HG03095 (cell line): ENCODE measurements at regions not wholly inside any gene's neighbourhood (a gene's known extent, or its start where the extent isn't known, plus 50 kb on each side); places are given as distances from the start of the nearest gene placed in this dataset.

Source experiments
- ATAC-seq: cut with Tn5 transposase; IDR thresholded peaks from one replicate; pipeline ENCODE4 v1.9.1; 2021; ENCODE audit warnings: moderate library complexity; ENCODE audit not compliant: unreplicated experiment

GRCh38 chr12:58186401-58186800 lies 245.0 kb downstream of the ATP23 start:
- ATAC-seq = no peak

- no peak for ATAC-seq
Measured at GRCh38 chr12:58186914-58187313, 245.5 kb downstream of the ATP23 start.

- no peak for ATAC-seq
Measured at GRCh38 chr12:58189030-58189429, 247.7 kb downstream of the ATP23 start.

GRCh38 chr12:58189893-58190292 lies 248.5 kb downstream of the ATP23 start:
- no peak for ATAC-seq

GRCh38 chr12:58190618-58191017 lies 249.3 kb downstream of the ATP23 start:
- no peak for ATAC-seq

- no peak for ATAC-seq
Measured at GRCh38 chr12:58196971-58197370, 255.6 kb downstream of the ATP23 start.

- no peak for ATAC-seq
Measured at GRCh38 chr12:58202933-58203718, 261.8 kb downstream of the ATP23 start.

GRCh38 chr12:58204071-58204470 lies 262.7 kb downstream of the ATP23 start:
- ATAC-seq = no peak

GRCh38 chr12:58206876-58207275 lies 265.5 kb downstream of the ATP23 start:
- no peak for ATAC-seq

- ATAC-seq = no peak
Measured at GRCh38 chr12:58211211-58211610, 269.8 kb downstream of the ATP23 start.

- ATAC-seq = no peak
Measured at GRCh38 chr12:58217130-58217529, 275.8 kb downstream of the ATP23 start.

- ATAC-seq = no peak
Measured at GRCh38 chr12:58224536-58225105, 283.3 kb downstream of the ATP23 start.

- ATAC-seq = no peak
Measured at GRCh38 chr12:58225203-58225877, 284.0 kb downstream of the ATP23 start.

GRCh38 chr12:58233886-58234285 lies 292.5 kb downstream of the ATP23 start:
- ATAC-seq = no peak

- no peak for ATAC-seq
Measured at GRCh38 chr12:58238411-58238810, 297.0 kb downstream of the ATP23 start.

- no peak for ATAC-seq
Measured at GRCh38 chr12:58241099-58241498, 299.7 kb downstream of the ATP23 start.

GRCh38 chr12:58242796-58243630 lies 301.6 kb downstream of the ATP23 start:
- no peak for ATAC-seq

GRCh38 chr12:58247633-58248032 lies 306.3 kb downstream of the ATP23 start:
- ATAC-seq = no peak

GRCh38 chr12:58248599-58248998 lies 307.2 kb downstream of the ATP23 start:
- no peak for ATAC-seq

GRCh38 chr12:58249610-58250009 lies 308.2 kb downstream of the ATP23 start:
- ATAC-seq = no peak

- no peak for ATAC-seq
Measured at GRCh38 chr12:58250077-58250476, 308.7 kb downstream of the ATP23 start.
